GM18867 (cell line): ENCODE measurements at regions not wholly inside any gene's neighbourhood (a gene's known extent, or its start where the extent isn't known, plus 50 kb on each side); places are given as distances from the start of the nearest gene placed in this dataset.

Experiments
- ATAC-seq: cut with Tn5 transposase; IDR thresholded peaks from one replicate; pipeline ENCODE4 v1.9.1; 2021; ENCODE audit warnings: mild to moderate bottlenecking, moderate library complexity; ENCODE audit not compliant: unreplicated experiment

DNA sequence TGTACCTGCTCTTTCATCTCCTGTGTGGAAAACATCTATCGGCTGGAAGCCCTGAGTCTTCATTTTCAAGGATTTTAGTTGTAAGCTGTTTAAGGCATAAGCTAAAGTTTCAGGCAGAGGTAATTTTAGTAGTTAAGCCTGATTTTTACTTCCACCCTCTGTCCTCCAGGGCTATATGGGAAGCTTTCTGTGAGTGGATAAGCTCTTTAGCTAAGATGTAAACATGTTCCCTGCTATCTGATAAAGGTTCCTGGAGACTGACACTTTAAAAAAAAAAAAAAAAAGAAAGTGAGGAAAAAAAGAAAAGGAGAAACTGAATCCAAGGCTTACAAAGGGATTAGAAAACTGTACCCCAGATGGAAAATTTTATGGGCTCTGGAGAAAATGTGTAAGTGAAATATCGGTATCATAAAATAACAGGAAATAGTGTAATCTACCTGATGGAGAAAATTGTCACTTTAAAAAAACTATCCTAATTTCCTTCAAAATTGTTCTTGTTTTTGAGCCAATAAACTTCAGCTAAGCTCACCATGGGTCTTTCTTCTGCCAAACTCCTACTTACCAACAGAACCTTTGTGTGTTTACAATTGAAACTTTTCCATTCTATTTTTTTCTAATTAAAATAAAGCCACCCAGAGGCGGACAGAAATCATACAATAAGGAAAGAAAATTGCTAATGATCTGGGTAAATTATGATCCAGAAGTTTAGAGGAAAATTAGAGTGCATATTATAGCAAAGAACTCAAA, 180.5 kb downstream of the TGFB2 start:
- no peak for ATAC-seq

DNA sequence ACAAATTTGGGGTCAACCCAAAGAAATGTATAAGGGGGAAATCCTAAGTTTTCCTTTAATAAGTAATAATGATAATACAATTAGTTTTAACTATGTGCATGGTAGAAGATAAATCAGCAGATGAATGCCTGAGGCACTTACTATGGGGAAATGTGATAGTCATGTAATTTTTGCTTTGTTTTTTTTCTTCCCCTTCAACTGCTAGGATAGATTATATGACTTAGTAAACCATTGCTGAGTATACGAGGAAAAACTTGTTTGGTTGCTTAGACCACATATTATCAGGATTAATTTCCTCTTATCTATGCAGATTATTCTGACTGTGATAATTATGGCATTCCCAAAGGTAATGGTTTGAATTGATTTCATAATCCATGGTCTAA, 181.1 kb downstream of the TGFB2 start:
- no peak for ATAC-seq

GRCh38 chr1:218527737-218528136, 182.6 kb downstream of the TGFB2 start:
- ATAC-seq: no peak

DNA sequence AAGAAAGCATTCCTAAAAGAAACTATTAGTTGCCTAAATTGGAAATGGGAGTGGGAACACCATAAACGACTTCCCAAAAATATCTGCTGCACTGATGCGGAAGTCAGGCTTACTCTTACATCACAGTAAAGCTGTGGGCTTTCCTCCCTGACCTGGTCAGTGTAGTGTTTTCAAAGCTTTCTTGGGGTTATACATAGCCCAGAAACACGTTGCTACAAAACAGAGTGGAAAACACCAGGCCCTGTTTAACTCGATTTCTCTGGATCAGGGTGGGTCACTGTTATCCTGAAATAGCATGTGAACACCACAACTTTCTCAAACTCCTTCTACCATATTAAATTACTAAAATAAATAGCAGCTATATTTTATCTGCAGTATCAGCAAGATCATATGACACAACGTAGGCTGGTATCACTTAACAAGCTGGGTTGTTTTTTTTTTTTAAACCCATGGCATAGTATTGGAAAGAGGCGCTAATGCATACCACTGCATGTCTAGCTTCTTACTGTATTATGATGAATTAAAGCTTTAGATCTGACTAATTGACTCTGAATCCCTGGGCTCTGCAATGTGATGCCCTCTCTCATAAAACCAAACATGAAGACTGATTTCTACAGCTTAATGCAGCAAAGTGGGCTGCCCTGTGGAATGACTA, 184.6 kb downstream of the TGFB2 start:
- ATAC-seq: no peak

GRCh38 chr1:218531936-218532335, 186.8 kb downstream of the TGFB2 start:
- no peak for ATAC-seq

- ATAC-seq: no peak
Observed at GRCh38 chr1:218536296-218536986, 191.3 kb downstream of the TGFB2 start.

DNA sequence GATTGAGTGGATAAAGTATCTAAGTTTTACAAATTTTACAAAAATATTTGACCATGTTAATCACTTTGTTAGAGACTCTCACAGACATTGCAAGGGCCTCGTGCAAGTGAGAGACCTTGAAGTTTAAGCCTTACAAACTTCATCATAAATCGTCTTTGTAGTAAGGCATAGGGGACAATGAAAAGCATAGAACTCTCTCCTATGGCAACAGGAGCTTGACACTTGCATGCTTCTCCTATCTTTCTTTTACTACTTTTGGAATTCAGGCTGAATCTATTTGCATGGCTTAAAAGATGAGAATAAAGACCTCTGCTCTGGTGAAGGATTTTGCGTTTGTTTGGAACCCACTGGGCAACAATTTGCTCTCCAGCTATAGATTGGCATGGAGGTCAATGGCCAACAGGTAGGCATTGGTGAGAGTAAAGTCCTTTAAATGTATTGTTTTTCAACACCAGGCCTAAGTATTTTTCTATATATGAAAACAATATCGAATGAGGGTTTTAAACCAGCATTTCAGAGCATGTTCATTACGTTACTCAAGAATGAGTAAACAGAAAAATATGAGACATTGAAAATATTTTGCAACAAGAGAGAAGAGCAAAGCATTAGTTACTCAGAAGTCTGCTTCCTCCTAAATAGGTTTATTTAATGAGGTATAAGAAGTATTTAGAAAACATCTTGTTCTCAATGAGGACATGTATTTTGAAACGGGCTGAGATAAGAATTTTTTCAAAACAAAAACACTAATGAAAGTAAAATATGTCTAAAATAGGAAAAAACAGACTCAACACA, 192.2 kb downstream of the TGFB2 start:
- ATAC-seq: no peak

GRCh38 chr1:218538341-218538740, 193.2 kb downstream of the TGFB2 start:
- no peak for ATAC-seq

DNA sequence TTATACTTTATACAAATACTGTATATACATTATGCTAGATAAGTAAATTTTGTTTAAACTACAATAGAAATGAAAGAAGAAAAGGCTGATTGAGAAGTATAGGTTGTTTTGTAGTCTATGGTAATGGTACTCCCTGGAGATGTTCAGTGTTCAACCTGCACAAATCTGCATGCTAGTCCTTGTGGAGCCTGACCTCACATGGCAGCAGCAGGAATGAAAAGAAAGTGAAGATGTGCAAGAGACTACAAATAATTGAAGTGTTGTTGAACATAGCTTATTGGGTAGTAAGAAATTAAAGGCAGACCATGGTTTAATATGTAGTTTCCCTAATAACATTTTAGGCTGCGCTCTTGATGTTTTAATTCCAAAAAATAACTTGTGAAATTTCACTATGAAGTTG, 201.2 kb downstream of the TGFB2 start:
- no peak for ATAC-seq

- ATAC-seq: no peak
Observed at GRCh38 chr1:218547957-218548730, 203.0 kb downstream of the TGFB2 start.

GRCh38 chr1:218548764-218549163, 203.6 kb downstream of the TGFB2 start:
- ATAC-seq: no peak

DNA sequence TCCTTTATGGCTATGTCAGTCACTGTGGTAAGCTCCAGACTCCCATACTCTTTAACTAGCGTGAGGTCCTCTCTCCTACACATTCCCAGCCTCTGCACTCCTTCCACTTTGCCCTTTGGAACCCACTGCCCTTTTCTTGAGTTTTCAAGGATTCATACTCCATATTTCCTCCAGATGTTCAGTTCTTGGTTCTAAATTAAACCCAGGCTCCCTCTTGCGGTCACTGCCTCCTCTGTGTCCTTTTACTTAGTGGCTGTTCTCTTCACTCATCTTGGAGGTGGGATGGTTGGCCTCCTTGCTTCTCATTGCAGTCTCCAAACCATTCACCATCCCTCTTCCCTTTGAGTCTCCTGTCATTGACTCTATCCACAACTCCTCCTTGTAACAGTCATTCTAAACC, 208.1 kb downstream of the TGFB2 start:
- ATAC-seq: no peak

DNA sequence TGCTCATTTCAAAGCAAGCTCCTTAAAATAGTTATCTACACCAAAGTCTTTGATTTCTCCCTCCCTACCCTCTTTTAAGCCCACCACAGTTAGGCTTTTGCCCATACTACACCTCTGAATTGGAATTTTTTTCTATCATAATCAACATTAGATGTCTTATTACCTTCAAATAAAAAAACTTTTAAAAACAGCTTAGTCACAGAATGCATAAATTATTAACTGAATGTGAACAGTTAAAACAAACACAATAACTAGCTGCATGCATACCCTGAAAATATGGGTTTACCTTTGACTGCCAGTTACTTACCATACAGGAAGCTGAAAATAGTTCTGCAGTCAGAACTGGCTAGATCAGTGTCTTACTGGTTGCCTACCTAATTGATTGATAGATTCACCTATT, 210.9 kb downstream of the TGFB2 start:
- no peak for ATAC-seq

DNA sequence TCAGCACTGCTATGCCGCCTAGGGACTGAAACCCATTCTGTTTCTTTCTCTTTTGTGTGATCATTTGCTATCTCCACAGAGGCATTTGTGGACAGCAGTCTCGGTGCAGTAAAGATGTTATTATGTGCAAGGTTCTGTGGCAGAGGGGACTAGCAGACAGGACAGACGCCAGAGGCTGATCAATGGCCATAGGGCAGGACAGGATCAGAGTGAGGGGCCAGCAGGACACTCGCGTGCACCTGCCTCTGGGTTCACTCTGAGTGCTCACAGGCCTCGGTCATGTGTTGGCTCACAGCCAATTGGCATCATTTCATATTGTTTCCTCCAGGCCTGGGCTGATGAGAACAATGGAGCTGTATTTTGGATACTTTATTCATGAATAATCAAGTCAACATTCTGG, 212.6 kb downstream of the TGFB2 start:
- ATAC-seq: no peak

DNA sequence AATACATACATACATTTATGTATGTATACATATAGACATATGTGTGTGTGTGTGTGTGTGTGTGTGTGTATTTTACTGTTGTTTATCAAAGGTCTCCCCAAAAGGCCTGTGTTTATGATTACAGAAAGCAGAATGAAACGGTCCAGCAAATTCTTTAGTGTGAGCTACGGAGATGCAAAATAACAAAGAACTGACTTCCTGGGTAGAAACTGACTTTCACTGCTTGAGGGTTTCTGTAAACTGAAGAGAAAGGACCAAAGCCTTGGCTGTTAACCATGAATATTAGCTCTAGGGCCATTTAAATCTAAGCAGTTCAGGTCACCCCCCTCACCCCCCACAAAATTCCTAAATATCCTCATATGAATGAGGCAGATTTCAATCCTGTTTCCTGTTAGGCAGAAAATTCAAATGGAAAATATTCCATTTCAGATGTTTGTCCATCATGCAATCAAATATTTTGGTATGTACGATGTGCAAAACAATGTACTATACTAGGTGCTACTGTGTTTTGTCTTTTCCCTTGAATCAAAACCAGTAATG, 213.2 kb downstream of the TGFB2 start:
- no peak for ATAC-seq

- ATAC-seq: no peak
Observed at GRCh38 chr1:218565377-218565776, 220.2 kb downstream of the TGFB2 start.

DNA sequence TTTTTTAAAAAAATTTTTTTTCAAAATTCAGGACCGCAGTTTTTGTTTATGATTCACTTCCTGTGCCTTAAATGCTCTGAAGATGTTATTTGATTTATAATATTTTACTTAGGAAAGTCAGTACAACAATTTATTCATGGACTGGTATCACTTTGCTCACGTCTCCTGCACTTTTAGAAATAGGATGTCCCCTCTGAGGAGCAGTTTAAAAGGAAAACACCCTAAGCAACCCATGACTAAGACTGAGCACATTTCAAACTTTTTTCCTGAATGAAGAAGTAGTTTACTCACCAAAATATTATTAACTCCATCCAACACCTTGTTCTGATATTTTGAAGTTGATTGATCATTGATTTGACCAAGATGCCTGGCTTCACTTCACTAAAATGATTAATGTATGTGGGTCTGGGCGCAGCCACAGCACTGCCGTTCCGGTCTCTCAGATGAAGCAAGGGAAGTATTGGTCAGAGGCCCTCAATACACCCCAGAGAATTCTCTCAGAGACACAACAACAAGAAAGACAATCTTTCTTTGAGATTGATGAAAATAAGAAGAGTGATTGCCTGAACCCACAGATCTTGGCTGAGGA, 223.9 kb downstream of the TGFB2 start:
- no peak for ATAC-seq

- ATAC-seq: no peak
Observed at GRCh38 chr1:218570456-218570855, 225.3 kb downstream of the TGFB2 start.

DNA sequence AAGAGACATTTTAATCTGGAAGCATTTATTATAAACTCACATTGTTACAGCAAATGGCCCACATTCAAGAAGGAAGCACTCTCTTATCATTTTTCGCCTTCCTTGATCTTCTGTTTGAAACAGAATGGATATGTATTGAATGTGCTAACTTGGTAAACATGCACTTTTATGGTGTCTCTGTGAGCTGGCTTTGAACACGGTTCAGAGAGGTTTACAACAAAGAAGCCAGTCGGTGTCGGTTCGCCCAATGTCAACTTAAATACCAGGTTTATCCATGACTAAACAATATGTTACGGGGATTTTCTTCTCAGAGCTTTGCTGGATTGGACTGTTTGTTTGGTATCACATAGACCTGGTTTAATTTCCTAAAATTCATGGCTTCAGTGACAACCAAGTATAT, 226.4 kb downstream of the TGFB2 start:
- no peak for ATAC-seq

DNA sequence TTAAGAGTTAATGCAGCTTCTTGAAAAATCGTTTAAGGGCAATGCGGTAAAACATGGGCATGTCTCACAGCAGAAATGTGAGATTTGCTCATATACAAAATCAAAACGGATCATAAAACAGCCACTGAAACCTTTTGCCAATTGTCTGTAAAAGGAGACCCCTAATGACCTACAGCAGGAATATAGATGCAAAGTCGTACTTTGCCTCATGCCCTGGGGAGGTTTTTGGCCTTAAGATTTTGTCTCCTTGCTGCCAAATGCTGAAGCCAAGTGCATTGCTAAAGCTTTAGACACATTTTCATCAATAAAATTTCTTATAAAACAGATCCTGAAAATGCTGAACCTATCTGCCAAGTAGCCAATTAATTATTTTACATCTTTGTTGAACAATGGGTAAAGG, 226.9 kb downstream of the TGFB2 start:
- ATAC-seq: no peak
